PC-9 (cell line): ENCODE measurements at regions not wholly inside any gene's neighbourhood (a gene's known extent, or its start where the extent isn't known, plus 50 kb on each side); places are given as distances from the start of the nearest gene placed in this dataset.

Experiments
- EZH2 ChIP-seq: fragments of 200-600 bp; sonication (generic); IDR thresholded peaks from 2 replicates; pipeline ENCODE4 v1.8.0; 2017; ENCODE audit warnings: antibody characterized with exemption, low read depth
- TF ChIP-seq, protein P1 (sequence below): fragments of 200-600 bp; sonication (generic); conservative IDR thresholded peaks from 2 replicates; pipeline ENCODE4 v1.6.1; 2017; ENCODE audit warnings: mixed run types, antibody characterized with exemption, mild to moderate bottlenecking, moderate library complexity

DNA sequence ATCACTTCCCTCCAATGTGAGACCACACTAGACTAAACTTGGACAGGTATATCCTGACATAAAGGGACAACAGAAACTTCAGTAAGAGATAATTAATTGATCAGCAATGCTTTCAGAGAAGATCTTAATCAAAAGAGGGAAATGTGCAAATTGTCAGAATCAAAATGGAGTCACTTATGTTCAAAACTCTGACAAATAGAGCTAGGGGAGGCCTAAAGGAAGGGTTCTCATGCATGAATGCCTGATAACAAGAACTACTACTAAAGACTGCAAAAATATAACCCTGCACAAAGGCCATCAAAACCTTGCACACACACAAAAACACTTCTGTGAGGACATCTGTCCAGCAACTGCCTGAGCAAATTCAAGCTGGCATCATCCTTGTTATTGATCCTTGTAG is 637.5 kb upstream of the INTU start:
- TF ChIP-seq, protein P1, sequence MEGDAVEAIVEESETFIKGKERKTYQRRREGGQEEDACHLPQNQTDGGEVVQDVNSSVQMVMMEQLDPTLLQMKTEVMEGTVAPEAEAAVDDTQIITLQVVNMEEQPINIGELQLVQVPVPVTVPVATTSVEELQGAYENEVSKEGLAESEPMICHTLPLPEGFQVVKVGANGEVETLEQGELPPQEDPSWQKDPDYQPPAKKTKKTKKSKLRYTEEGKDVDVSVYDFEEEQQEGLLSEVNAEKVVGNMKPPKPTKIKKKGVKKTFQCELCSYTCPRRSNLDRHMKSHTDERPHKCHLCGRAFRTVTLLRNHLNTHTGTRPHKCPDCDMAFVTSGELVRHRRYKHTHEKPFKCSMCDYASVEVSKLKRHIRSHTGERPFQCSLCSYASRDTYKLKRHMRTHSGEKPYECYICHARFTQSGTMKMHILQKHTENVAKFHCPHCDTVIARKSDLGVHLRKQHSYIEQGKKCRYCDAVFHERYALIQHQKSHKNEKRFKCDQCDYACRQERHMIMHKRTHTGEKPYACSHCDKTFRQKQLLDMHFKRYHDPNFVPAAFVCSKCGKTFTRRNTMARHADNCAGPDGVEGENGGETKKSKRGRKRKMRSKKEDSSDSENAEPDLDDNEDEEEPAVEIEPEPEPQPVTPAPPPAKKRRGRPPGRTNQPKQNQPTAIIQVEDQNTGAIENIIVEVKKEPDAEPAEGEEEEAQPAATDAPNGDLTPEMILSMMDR = no peak
- no peak for TF ChIP-seq EZH2
